H1 (cell line): ENCODE measurements at regions not wholly inside any gene's neighbourhood (a gene's known extent, or its start where the extent isn't known, plus 50 kb on each side); places are given as distances from the start of the nearest gene placed in this dataset.

Source experiments
- CTCF ChIA-PET: fragments of 300-600 bp; sonication (Branson Sonifier 250); formaldehyde crosslinking; loops from one replicate; lab custom pipeline; 2021; ENCODE audit not compliant: partially characterized antibody; lab: Charles Lee
- POLR2A ChIA-PET: fragments of 300-600 bp; sonication (Branson Sonifier 250); formaldehyde crosslinking; loops from one replicate; lab custom pipeline; 2021; ENCODE audit warnings: inconsistent platforms; ENCODE audit not compliant: partially characterized antibody; lab: Charles Lee
- DNase-seq, 2 experiments: peaks; one replicate each; pipeline versions ENCODE4 v3.0.0 to v3.0.0-alpha.2; 2010 to 2022; ENCODE audit warnings: low spot score in 2 of 2, low read depth in 1 of 2, mixed read lengths in 1 of 2
- FAIRE-seq: peaks from 2 replicates; lab custom pipeline; 2011; peaks lifted over from hg19 to GRCh38; lab: Jason Lieb, UNC
- H2AFZ ChIP-seq: 2 replicates; pipeline ENCODE4 v1.8.1; 2012; ENCODE audit warnings: low read length, inconsistent platforms
- H2AK5ac ChIP-seq: 2 replicates; pipeline ENCODE4 v1.6.1; 2013; ENCODE audit warnings: low read depth, low read length
- H2BK120ac ChIP-seq: replicated peaks from 2 replicates; pipeline ENCODE3; 2013; ENCODE audit warnings: low read depth, low read length, inconsistent platforms
- H2BK12ac ChIP-seq: 2 replicates; pipeline ENCODE4 v1.6.1; 2013; ENCODE audit warnings: low read depth, low read length
- H2BK15ac ChIP-seq: 2 replicates; pipeline ENCODE4 v1.6.1; 2013; ENCODE audit warnings: low read length
- H2BK20ac ChIP-seq: 2 replicates; pipeline ENCODE4 v1.6.1; 2013; ENCODE audit warnings: low read length
- H2BK5ac ChIP-seq: 2 replicates; pipeline ENCODE4 v1.6.1; 2013; ENCODE audit warnings: low read depth, low read length
- H3K14ac ChIP-seq: 2 replicates; pipeline ENCODE4 v1.6.1; 2013; ENCODE audit warnings: inconsistent platforms; ENCODE audit not compliant: insufficient read length
- H3K18ac ChIP-seq: 2 replicates; pipeline ENCODE4 v1.6.1; 2013; ENCODE audit warnings: low read length; ENCODE audit errors: extremely low read depth
- H3K23ac ChIP-seq: 2 replicates; pipeline ENCODE4 v1.6.1; 2013; ENCODE audit warnings: inconsistent platforms; ENCODE audit not compliant: insufficient read length
- H3K23me2 ChIP-seq: 2 replicates; pipeline ENCODE4 v1.6.1; 2013; ENCODE audit warnings: low read depth, low read length
- H3K27ac ChIP-seq: 2 replicates; pipeline ENCODE4 v1.6.1; 2011; ENCODE audit warnings: low read depth, low read length, inconsistent platforms
- H3K27me3 ChIP-seq, 4 experiments: replicated peaks in 1 of 4; 1 replicate in 1 of 4; 2 replicates in 3 of 4; pipeline versions ENCODE4 v1.6.1 to v1.8.1; 2011 to 2013; ENCODE audit warnings: low read length in 3 of 4, mild to moderate bottlenecking in 3 of 4, inconsistent platforms in 2 of 4, mixed read lengths in 2 of 4, moderate library complexity in 1 of 4; ENCODE audit not compliant: control insufficient read depth in 3 of 4, insufficient read depth in 3 of 4; ENCODE audit errors: extremely low read depth in 1 of 4
- H3K36me3 ChIP-seq, 4 experiments: 2 replicates each; pipeline versions ENCODE4 v1.6.1 to v1.8.1; 2011 to 2013; ENCODE audit warnings: mild to moderate bottlenecking in 4 of 4, low read length in 3 of 4, moderate library complexity in 2 of 4, control low read depth in 1 of 4, inconsistent platforms in 1 of 4; ENCODE audit not compliant: insufficient read depth in 4 of 4, control insufficient read depth in 2 of 4
- H3K4ac ChIP-seq: replicated peaks from 2 replicates; pipeline ENCODE3; 2013; ENCODE audit warnings: low read length, low read depth, mixed read lengths, inconsistent platforms; ENCODE audit not compliant: insufficient read length
- H3K4me1 ChIP-seq, 4 experiments: replicated peaks in 1 of 4; 1 replicate in 1 of 4; 2 replicates in 3 of 4; pipeline versions ENCODE4 v1.6.1 to v1.8.1; 2011 to 2013; ENCODE audit warnings: low read length in 3 of 4, inconsistent platforms in 2 of 4, mixed read lengths in 1 of 4; ENCODE audit not compliant: insufficient read depth in 4 of 4, control insufficient read depth in 3 of 4
- H3K4me2 ChIP-seq, 2 experiments: 2 replicates each; pipeline versions ENCODE4 v1.6.1 to v1.8.1; 2011 to 2013; ENCODE audit warnings: low read depth in 2 of 2, low read length in 2 of 2, control low read depth in 1 of 2, inconsistent platforms in 1 of 2, mild to moderate bottlenecking in 1 of 2; ENCODE audit not compliant: insufficient read depth in 1 of 2
- H3K4me3 ChIP-seq, 4 experiments: fragments of 200-600, 300-600 bp in 1 of 4; sonication (generic), shearing (Covaris generic), sonication (Bioruptor Twin) in 1 of 4; 2 replicates each; pipeline versions ENCODE4 v1.5.1 to v1.8.1; 2011 to 2016; ENCODE audit warnings: low read length in 4 of 4, low read depth in 3 of 4, control low read depth in 2 of 4, inconsistent platforms in 2 of 4, mild to moderate bottlenecking in 2 of 4, mixed read lengths in 1 of 4, moderate library complexity in 1 of 4; ENCODE audit not compliant: insufficient read depth in 2 of 4; ENCODE audit errors: extremely low read depth in 1 of 4
- H3K56ac ChIP-seq: replicated peaks from 2 replicates; pipeline ENCODE3; 2013; ENCODE audit warnings: low read depth, mild to moderate bottlenecking, mixed read lengths, low read length, inconsistent platforms; ENCODE audit not compliant: insufficient read length
- H3K79me1 ChIP-seq: 2 replicates; pipeline ENCODE4 v1.6.1; 2013; ENCODE audit warnings: low read depth, low read length, control low read depth
- H3K79me2 ChIP-seq, 2 experiments: 2 replicates each; pipeline versions ENCODE4 v1.6.1 to v1.8.1; 2012 to 2013; ENCODE audit warnings: low read length in 2 of 2, mild to moderate bottlenecking in 2 of 2, inconsistent platforms in 1 of 2; ENCODE audit not compliant: insufficient read depth in 2 of 2, control insufficient read depth in 1 of 2
- H3K9ac ChIP-seq, 4 experiments: replicated peaks in 1 of 4; 1 replicate in 1 of 4; 2 replicates in 3 of 4; pipeline versions ENCODE4 v1.6.1 to v1.8.1; 2011 to 2013; ENCODE audit warnings: low read depth in 3 of 4, low read length in 3 of 4, control low read depth in 2 of 4, mild to moderate bottlenecking in 2 of 4, moderate library complexity in 2 of 4, inconsistent platforms in 1 of 4; ENCODE audit errors: extremely low read depth in 1 of 4
- H3K9me3 ChIP-seq, 2 experiments: 2 replicates each; pipeline versions ENCODE4 v1.6.1 to v1.8.1; 2012 to 2013; ENCODE audit warnings: mild to moderate bottlenecking in 2 of 2, moderate library complexity in 2 of 2, control low read depth in 1 of 2, inconsistent platforms in 1 of 2, low read depth in 1 of 2, low read length in 1 of 2, mixed read lengths in 1 of 2; ENCODE audit not compliant: insufficient read depth in 2 of 2
- H4K20me1 ChIP-seq, 2 experiments: replicated peaks in 1 of 2; 2 replicates each; pipeline versions ENCODE3 to v1.8.1; 2011 to 2013; ENCODE audit warnings: inconsistent platforms in 2 of 2, low read length in 2 of 2, mild to moderate bottlenecking in 1 of 2; ENCODE audit not compliant: insufficient read depth in 2 of 2, control insufficient read depth in 1 of 2
- H4K5ac ChIP-seq: 2 replicates; pipeline ENCODE4 v1.6.1; 2013; ENCODE audit warnings: low read length, low read depth, mixed read lengths, inconsistent platforms; ENCODE audit not compliant: insufficient read length
- H4K8ac ChIP-seq: 2 replicates; pipeline ENCODE4 v1.8.0; 2013; ENCODE audit warnings: mild to moderate bottlenecking, moderate library complexity, low read length, inconsistent platforms; ENCODE audit not compliant: insufficient read depth; ENCODE audit errors: extremely low read depth
- H4K91ac ChIP-seq: replicated peaks from 2 replicates; pipeline ENCODE3; 2013; ENCODE audit warnings: low read length, mixed read lengths, inconsistent platforms; ENCODE audit not compliant: insufficient read length
- ASH2L ChIP-seq: fragments of 200-600, 300-600 bp; sonication (generic); IDR thresholded peaks from one replicate; pipeline ENCODE4 v1.7.1; 2017; ENCODE audit warnings: low read length
- ATF3 ChIP-seq: IDR thresholded peaks from 2 replicates; pipeline ENCODE4 v1.6.1; 2011; ENCODE audit warnings: low read depth, mild to moderate bottlenecking, low read length; ENCODE audit not compliant: insufficient read depth
- CBX8 ChIP-seq: fragments of 300-800, 300-1000 bp; sonication (generic); IDR thresholded peaks from 2 replicates; pipeline ENCODE4 v1.7.1; 2016; ENCODE audit warnings: low read depth, low read length, borderline replicate concordance
- CHD2 ChIP-seq: IDR thresholded peaks from 2 replicates; pipeline ENCODE4 v1.6.1; 2012; ENCODE audit warnings: low read length, improper control_type of control experiment
- HDAC6 ChIP-seq: IDR thresholded peaks from one replicate; pipeline ENCODE4 v1.7.1; 2012; ENCODE audit warnings: low read depth, mild to moderate bottlenecking, inconsistent platforms, low read length, moderate library complexity
- NANOG ChIP-seq: IDR thresholded peaks from 2 replicates; pipeline ENCODE4 v1.6.1; 2011; ENCODE audit warnings: low read length, low read depth, mild to moderate bottlenecking, inconsistent platforms; ENCODE audit not compliant: insufficient read depth, poor library complexity, severe bottlenecking
- PHF8 ChIP-seq: fragments of 200-600 bp; sonication (generic); conservative IDR thresholded peaks from 2 replicates; pipeline ENCODE4 v1.7.1; 2012; ENCODE audit warnings: low read depth, mild to moderate bottlenecking, inconsistent platforms, low read length, moderate library complexity
- RFX5 ChIP-seq: IDR thresholded peaks from 2 replicates; pipeline ENCODE4 v1.6.1; 2011; ENCODE audit warnings: low read depth, low read length, improper control_type of control experiment, borderline replicate concordance
- RXRA ChIP-seq: IDR thresholded peaks from 2 replicates; pipeline ENCODE4 v1.6.1; 2011; ENCODE audit warnings: low read depth, mild to moderate bottlenecking, low read length, moderate library complexity; ENCODE audit not compliant: insufficient read depth
- SP2 ChIP-seq: IDR thresholded peaks from 2 replicates; pipeline ENCODE4 v1.6.1; 2012; ENCODE audit warnings: mild to moderate bottlenecking, low read length, inconsistent platforms
- TBP ChIP-seq: IDR thresholded peaks from 2 replicates; pipeline ENCODE4 v1.6.1; 2011; ENCODE audit warnings: low read depth, low read length, improper control_type of control experiment
- TCF12 ChIP-seq: IDR thresholded peaks from 2 replicates; pipeline ENCODE4 v1.6.1; 2011; ENCODE audit warnings: low read depth, mild to moderate bottlenecking, low read length
- WGBS, 2 experiments: shearing (Covaris generic) in 1 of 2; methylation state at CpG; one replicate each; pipeline versions ENCODE4 v1.1.6 to v1.1.7; 2013 to 2015; ENCODE audit warnings: low lambda C conversion rate in 2 of 2, mixed read lengths in 2 of 2, inconsistent platforms in 1 of 2, low coverage in 1 of 2, missing lambda C conversion rate in 1 of 2; ENCODE audit not compliant: insufficient replicate concordance in 2 of 2, insufficient coverage in 1 of 2, insufficient read length in 1 of 2; ENCODE audit errors: extremely low coverage in 1 of 2, missing lambda C conversion rate in 1 of 2; 5-methylcytosine and 5-hydroxymethylcytosine counted together

GRCh38 chr4:54172156-54172555, 56.9 kb upstream of the PDGFRA start:
- Histone ChIP-seq H3K9ac (no peak overlapping the region), H2BK20ac (no peak overlapping the region), H3K14ac (no peak overlapping the region), H3K4me1 (no peaks in the 10 kb centered on the region), H2AK5ac (no peak overlapping the region), H3K4ac (no peak overlapping the region), H3K23me2 (no peaks in the 10 kb centered on the region), H2AFZ (no peak overlapping the region), H4K20me1 (no peaks in the 10 kb centered on the region), H2BK15ac (no peak overlapping the region), H2BK5ac (no peak overlapping the region), H3K27ac (no peak overlapping the region), H3K79me1 (no peaks in the 10 kb centered on the region), H2BK120ac (no peak overlapping the region), H3K79me2 (no peaks in the 10 kb centered on the region), H3K4me3 (no peak overlapping the region), H3K56ac (no peak overlapping the region), H2BK12ac (no peak overlapping the region), H3K9me3 (no peaks in the 10 kb centered on the region), H4K5ac (no peak overlapping the region), H3K27me3 (no peaks in the 10 kb centered on the region), H3K36me3 (no peaks in the 10 kb centered on the region), H3K18ac (no peak overlapping the region), H3K23ac (no peak overlapping the region), H4K8ac (no peak overlapping the region), H3K4me2 (no peak overlapping the region), H4K91ac (no peak overlapping the region)
- CTCF ChIA-PET = interaction anchor here (0.6 kb wide), 2 partner anchors 520 to 547 kb away, joined by 3 to 6 read pairs; no protein-coding TSS in a partner anchor
- FAIRE-seq (no peak), DNase-seq (no peak)
- TF ChIP-seq HDAC6 = no peak
- TF ChIP-seq CBX8 = no peak
- no peak for TF ChIP-seq CHD2
- no peak for TF ChIP-seq RFX5
- no peak for TF ChIP-seq RXRA
- no peak for TF ChIP-seq ASH2L
- TF ChIP-seq SP2 = no peak
- no peak for TF ChIP-seq ATF3
- no peak for TF ChIP-seq NANOG
- TF ChIP-seq TBP = no peak
- no peak for TF ChIP-seq TCF12
- no peak for TF ChIP-seq PHF8
- POLR2A ChIA-PET = interaction anchor here (0.6 kb wide), 1 partner anchor 918 kb away, joined by 3 read pairs; no protein-coding TSS in a partner anchor
- WGBS, 2 experiments = 90% methylated on average over 4 of the region's 4 CpGs; no CpG with 5 or more reads in 1 of the 2 experiments
